GM19240 (cell line): ENCODE measurements at regions not wholly inside any gene's neighbourhood (a gene's known extent, or its start where the extent isn't known, plus 50 kb on each side); places are given as distances from the start of the nearest gene placed in this dataset.
"Not testable (repeated sequence)": the region's sequence is repeated elsewhere in the genome, so short reads cannot be mapped to it uniquely, and the experiment has no call there.

Source experiments
- DNase-seq: peaks from one replicate; pipeline ENCODE4 v3.0.0; 2011; ENCODE audit warnings: low spot score; ENCODE audit not compliant: insufficient read length

DNA sequence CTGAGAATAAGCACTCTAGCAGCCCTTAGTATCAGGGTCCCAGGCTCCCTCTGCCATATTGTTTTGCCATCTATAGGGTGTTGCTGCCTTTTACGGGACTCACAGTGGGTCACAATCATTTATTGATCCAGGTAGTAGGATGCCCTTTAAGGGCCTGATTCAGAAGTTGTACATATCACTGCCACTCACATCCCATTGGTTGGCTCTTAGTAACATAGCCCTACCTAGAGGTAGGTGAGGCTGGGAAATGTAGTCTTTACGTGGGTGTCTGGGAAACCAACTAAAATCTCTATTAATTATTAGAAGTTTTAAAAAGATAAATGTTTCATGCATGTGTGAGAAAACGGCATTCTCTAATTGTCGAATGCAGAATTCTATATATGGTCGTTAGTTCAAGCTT lies 78.8 kb upstream of the ATP5PO start:
- DNase-seq, result no peak

DNA sequence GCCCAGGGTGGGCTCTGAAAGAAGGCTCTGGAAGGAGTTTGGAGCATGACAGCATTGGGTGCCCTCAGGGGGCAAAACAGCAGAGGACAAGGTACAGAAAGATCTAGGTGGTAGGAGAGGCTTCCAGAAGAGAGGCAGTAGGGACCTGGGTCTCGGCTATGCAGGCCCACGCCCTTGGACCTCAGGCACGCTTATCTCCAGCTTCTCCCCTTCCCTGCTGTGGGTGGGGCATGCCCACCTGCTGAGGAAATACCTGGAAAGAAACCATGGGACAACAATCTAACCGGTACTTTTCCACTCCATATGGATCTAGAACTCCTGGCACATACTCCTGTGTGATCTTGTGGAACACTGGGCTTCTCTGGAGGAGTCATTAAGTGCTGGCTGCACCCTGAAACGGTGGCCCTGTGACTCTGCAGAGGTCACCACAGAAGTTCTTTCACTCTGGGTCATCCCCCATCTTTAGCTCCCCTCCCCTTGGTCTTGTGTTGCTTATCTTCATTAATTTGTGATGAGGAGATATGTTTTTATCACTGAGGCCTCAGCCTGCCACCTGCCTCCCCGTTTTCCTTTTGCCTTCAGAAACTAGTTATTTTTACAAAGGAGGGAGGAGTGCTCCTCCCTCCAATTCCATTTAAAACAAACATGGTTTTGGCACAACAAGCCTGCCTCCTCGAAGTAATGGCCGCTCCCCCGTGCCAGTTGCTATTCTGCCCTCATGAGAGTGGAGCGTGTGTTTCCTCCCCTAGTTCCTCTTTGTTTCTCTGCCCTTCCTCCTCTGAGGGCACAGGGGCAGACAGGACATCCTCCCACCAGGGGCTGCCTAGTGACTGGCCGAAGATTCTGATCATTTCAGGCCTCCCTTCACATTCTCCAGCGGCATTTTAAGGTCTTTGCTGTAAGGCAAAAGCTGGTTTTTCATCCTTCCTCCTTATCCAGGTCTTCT lies 78.0 kb upstream of the ATP5PO start:
- DNase-seq, result no peak

DNA sequence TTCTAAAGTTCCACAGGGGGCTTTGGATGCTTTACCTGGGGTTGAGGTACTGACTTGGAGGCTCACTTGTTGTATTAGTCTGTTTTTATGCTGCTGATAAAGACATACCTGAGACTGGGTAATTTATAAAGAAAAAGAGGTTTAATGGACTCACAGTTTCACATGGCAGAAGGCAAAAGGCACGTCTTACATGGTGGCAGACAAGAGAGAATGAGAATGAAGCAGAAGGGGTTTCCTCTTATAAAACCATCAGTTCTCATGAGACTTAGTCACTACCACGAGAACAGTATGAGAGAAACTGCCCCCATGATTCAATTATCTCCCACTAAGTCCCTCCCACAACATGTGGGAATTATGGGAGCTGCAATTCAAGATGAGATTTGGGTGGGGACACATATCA lies 76.8 kb upstream of the ATP5PO start:
- DNase-seq, result not testable (repeated sequence)

DNA sequence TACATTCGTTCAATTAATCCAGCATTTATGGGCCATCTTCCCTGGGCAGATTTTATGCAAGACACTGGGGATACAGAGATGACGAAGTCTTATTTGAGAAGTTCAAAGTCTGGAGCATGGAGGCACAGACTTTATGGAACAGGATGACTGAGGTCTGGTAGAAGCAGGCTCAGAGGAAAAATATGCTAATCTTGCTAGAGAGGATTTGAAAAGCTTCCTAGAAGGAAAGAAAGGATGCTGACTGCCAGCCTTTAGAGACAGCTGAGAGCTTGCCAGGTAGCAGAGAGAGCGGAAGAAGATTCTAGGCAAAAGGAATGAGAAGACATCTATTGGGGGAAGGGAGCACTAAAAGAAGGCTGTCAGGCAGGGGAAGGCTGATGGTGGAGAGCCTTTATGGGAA lies 75.5 kb upstream of the ATP5PO start:
- no peak for DNase-seq

DNA sequence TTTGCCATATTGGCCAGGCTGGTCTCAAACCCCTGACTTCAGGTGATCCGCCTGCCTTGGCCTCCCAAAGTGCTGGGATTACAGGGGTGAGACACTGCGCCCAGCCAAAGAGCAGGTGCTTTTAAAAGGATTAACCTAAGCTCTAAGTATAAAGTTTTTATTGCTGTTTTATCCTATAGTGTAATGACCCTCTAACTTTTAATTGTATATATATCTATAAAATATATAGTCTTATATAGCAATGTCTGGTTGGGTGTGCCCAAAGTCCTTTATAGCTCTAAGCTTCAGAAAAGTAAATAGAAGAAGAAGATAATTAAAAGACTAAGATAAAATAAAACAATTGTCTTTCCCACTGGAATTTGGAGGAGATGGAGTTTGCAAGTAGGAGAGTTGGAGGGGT lies 73.8 kb upstream of the ATP5PO start:
- no peak for DNase-seq

DNA sequence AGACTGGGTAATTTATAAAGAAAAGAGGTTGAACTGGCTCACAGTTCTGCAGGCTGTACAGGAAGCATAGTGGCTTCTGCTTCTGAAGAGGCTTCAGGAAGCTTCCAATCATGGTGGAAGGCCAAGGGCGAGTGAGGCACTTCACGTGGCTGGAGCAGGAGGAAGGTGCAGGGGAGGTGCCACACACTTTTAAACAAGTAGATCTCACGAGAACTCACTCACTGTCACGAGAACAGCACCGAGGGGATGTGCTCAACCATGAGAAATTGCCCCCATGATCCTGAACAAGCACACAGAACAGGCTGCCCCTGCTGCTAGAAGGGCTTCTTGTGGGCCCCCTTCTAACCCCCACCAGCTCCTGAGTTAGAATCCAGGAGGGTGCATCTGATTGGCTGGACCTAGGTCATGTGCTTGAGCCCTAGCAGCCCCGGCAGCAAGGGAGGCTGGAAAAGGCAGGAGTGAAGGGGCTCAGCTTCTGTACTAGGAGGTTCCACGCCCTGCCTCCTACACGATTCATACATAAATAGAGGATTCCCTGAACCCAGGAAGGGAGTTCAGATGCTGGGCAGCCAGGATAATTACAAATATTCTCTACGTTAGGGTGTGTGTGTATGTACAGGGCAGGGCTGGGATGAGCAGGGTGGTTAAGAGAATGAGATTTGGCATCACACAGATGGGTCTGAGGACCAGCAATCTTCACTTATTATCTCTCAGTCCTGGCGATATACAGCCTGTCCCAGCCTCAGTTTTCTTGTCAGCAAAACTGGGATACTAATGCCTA lies 72.8 kb upstream of the ATP5PO start:
- no peak for DNase-seq

DNA sequence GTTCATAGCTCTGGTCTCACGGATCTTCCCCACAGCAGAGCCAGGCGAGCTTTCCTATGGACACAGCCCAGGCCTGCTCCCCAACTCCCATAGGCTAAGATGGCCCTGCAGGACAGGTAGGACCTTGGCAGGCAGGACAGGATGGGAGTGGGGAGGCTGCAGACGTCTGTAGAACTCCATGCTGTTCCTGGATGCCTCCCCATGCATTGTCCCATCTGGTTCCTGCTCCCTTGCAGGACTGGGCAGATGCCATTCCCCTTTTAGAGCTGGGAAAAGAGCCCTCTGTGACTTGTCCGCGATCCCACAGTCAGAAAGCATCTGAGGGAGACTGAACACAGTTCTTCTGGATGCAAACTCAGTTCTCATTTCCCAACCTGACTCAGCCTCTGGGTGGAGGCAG lies 71.9 kb upstream of the ATP5PO start:
- DNase-seq, result no peak

DNA sequence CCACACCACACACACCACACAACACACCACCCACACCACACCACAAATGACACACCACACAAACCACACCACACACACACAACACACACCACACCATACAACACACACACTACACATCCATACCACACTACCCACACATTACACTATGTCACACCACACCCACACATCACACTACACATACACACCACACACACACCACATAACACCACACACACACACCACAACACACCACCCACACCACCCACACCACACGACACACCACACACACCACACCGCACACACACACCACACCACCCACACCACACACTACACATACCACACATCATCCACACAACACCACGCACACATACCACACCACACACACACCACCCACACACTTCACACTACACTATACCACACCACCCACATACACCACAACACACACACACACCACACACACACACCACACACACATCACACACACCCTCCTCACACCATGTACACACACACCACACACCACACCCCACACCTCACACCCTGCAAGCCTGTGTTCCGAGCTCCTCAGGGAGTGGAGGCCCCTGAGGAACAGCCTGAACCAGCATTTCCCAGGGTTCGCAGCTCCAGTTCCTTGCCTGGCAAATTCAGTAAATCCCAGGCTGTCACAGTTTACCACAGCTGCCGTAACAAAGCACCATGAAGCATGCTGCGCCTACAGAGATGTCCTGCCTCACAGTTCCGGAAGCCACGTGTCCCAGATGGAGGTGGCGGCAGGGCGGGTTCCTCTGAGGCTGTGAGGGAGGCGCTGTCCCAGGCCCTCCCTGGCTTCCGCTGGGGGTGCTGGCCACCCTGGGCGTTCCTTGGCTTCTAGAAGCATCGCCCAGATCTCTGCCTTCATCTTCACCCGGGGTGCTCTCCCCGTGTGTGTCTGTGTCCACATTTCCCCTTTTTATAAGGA lies 69.8 kb upstream of the ATP5PO start:
- no peak for DNase-seq

DNA sequence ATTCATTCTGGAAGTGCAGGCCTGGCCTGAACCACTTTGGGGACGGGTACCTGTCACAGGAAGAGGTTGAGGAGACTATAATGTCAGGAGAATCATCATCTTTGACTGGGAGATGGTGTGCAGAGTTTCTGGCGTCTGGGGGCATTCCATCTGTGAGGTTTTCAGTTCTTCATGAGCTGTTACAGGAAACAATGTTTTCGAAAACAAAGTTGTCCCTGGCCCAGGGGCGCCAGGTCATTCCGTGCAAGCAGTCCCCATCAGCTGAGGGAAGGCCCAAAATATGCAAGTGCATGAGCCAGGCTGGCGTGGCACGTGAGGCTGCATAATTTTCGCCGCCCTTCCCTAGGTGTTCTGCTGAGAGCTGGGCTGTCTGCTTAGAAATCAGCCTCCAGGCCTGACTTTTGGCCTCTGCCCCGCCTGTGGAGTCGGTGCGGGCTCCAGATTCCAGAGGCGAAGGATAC lies 68.4 kb upstream of the ATP5PO start:
- DNase-seq, result no peak

DNA sequence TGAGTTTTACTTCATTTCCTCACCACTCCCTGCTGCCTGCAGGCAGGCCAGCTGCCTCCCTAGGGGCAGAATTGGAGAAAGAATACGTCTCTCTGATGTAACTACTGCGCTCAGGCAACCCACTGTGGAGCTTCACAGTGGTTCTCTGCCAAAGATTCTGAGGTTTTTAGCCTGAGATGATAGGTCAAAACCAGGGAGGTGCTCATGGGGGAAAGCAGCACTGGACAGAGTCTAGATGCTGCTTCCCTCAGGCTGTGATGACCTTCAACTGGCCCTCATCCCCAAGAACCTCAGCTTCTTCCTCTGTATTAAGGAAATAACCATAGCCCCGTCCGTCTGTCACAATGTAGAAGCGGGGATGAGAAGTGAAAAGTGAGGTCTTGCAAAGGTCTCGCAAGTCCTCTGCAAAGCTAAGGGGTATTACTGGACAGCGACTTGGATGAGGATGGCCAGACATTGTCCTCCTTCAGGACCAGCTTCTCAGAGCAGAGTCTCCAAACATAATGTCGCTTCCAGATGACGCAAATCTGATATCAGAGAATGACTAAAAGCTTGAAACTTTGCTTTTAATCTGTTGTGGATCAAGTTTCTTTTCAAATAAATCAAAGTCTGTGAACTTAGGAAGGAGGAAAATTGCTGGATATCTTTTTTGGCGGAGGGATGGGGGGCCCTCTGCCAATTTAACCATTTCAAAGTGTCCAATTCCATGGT lies 65.9 kb upstream of the ATP5PO start:
- DNase-seq, result no peak

DNA sequence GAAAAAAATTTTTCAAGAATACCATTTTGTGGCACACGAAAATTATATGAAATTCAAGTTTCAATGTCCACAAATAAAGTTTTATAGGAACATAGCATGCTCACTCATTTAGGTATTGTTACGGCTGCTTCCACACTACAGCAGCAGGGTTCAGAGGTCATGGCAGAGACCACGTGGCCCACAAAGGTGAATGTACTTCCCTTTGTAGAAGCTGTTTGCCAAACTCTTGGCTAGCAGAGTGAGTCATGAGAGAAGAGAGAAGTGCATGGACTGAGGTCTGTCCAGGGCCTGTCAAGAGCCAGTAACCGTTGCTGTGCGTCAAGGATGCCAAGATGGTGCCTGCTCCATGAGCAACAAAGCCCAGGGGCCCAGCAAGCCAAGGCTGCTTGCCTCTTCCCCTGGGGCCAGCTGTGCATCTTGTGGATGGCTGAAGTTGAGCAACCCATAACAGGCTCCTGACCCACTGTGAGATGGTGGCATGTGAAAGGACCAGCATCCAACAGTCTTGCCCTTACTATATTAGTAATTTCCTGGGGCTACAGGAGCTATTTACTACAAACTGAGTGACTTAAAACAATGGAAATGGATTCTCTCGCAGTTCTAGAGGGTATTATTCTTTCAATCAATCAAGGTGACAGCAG lies 64.8 kb upstream of the ATP5PO start:
- no peak for DNase-seq

DNA sequence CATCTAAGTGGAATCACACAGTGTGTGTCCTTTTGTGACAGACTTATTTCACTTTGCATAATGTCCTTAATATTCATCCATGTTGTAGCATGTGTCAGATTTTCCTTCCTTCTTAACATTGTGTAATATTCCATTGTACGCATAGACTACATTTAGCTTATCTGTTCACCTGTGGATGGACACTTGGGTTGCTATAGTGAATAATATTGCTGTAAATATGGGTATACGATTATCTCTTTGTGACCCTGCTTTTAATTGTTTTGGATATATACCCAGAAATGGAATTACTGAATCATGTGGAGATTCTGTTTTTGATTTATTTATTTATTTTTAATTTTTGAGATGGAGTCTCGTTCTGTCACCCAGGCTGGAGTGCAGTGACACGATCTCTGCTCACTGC lies 63.0 kb upstream of the ATP5PO start:
- no peak for DNase-seq

DNA sequence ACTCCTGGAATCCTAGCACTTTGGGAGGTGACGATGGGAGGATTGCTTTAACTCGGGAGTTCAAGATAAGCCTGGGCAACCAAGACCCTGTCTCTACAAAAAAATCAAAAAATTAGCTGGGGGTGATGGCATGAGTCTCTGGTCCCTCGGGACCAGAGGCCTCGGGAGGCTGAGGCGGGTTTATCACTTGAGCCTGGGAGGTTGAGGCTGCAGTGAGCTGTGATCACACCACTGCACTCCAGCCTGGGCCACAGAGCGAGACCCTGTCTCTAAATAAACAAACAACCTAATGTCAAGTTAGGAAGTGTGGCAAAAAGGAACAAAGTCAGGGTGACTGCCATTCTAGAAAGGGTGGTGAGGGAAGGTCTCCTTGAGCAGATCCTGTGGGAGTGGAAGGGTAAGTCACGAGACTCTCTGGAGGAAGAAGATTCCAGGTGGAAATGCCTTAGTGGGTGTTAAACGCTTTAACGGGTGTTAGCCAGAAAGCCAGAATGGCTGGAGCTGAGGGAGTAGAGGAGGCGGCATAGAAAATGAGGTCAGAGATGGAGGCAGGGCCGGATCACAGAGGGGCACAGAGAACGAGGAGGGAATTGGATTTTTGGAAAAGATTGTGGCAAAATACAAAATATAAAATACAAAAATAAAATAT lies 62.2 kb upstream of the ATP5PO start:
- no peak for DNase-seq

DNA sequence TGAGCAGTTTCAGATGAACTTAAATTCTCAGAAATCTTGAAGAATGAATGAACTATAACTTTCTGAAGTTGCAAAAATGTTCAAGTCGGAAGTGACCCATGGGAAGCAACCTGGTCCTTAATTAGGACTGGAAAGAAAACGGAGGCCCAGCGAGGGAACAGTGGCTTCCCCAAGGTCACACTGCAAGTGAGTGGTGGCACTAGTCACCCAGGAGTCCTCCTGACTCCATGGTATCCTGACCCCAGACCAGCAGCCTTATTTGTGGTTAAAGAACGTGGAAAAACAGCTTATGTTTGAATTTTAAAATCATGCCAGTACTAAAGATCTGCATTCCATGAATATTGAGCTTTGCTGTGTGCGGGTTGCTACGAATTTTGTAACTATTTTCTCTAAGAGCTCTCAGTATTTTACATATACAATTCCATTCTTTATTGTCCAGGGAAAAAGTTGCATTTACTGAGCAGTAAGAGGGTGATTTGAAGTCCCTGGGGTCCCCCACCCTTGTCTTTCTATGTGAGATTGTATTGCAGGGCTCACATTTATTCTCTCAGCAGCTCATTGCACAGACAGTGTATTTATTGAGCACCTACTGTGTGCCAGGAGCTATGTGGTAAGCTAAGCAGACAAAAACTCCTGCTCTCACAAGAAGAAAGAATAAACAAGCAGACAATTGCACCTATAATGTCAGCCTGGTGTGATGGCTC lies 61.6 kb upstream of the ATP5PO start:
- DNase-seq, result no peak

DNA sequence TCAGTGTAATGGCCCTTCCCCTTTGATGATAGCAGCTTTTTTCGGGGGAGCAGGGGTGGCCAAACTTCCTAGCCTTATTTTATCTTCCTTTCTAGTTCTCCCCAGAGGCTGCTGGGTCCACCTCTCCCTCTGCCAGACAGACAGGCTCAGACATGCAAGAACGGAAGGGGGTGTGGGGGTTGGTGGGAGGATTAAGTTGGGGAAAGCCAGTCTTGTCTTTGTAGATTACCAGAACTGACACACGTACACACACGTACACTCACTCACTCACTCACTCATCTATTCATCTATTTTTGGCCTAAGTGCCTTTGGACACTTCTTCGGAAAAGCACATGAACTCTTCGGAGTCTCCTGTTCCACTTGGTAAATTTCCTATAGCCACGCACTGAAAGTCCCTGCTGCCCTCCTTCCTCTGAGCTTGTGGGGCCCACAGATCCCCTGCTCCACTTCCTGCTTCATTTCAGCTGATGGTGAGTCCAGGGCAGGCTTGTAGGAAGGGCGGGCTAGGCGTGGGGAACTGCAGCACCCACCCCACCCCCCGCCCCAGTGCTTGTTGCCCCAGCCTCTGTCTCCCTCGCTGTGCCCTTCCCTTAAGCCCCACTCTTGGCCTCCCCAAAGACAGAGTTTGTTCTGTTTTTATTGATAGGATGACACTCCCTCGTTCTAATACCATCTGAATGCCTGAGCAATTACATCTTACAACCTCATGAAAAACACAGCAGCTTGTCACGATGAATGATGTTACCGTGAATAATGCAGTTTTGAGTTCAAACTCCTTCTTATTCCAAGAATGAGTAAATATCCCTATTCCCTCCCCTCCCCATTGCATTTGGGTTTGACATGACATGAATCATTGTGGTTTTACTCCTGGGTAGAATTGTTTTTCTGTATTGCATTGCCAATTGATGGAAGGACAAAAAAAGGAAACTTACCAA lies 60.7 kb upstream of the ATP5PO start:
- peak; percentile 50 for DNase-seq

DNA sequence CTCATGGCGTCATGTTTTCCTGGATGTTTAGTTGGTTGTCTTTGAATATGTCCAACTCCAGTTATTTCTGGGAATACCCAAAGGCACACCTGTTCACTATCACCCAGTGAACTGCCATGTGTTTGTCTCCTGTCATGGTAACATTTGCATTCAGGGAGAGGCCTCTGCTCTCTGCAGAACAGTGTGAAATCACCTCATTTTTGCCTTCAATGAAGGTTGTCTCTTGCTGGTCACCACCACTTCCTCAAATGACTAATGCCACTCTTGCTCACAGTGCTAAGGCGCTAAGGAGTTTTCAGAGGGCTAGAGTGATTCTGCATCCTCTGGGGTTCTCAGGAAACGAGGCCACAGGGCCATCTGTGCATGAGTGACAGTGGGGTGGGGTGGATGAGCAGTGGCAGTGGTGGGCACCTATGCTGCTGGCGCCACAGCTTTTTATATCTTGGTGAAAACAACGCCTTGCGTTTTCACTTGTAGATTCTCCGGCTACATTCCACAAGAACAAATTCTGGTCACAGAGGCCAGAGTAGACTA lies 60.0 kb upstream of the ATP5PO start:
- peak; percentile 67 for DNase-seq

DNA sequence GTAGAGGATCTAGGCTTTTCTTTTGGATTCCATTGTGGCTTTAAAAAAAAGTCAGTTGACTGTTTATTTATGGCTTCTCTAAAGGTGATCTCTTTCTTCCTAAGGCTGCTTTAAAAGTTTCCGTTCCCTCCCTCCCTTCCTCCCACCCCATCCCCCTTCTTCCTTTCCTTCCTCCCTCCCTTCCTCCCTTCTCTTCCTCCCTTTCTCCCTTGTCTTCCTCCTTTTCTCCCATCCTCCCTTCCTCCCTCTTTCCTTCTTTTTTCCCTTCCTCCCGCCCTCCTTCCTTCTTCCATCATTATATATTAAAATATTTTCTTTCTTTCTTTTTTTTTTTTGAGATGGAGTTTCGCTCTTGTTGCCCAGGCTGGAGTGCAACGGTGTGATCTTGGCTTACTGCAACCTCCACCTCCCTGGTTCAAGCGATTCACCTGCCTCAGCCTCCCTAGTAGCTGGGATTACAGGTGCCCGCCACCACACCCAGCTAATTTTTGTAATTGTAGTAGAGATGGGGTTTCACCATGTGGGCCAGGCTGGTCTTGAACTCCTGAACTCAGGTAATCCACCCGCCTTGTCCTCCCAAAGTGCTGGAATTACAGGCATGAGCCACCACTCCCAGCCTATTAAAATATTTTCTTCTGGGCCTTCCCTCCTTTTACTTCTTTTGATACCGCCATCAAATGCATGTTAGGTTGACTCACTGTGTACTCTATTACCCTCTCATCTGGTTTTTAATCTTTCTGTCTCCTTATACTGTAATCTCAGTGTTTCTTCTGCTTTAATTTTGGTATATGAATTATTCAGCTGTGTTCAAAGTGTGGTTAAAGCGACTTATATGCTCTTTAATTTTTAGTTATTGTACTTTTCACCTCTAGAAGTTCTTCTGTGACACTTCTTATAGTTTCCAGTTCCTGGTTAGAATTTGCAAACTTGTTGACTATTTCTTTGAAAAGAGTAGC lies 59.2 kb upstream of the ATP5PO start:
- DNase-seq, result no peak
